NCI-H446 (cell line): ENCODE measurements at regions not wholly inside any gene's neighbourhood (a gene's known extent, or its start where the extent isn't known, plus 50 kb on each side); places are given as distances from the start of the nearest gene placed in this dataset.

ENCODE experiments used
- DNase-seq, 2 experiments: peaks; one replicate each; lab custom pipeline; 2025; lab: John Stamatoyannopoulos, UW

DNA sequence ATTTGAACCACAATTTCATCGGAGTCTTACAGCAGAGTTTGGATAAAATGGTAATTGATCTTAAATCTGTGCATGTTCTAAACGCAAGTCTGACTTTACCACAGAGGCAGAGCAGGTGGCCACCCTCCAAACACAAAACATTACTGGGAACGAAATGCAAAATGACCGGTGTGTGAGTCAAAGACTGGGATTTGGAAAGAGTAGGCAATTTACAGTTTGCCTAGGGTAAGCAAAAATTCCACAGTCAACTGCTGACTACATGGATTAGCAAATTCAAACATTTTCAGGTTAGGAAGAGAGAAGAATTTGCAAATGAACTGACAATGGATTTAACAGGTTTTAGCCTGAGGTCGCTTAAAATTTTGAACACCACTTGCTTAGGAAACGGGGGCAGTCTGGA, 444.4 kb downstream of the HDGFL1 start:
- DNase-seq, result no peak

- no peak for DNase-seq
Measured at GRCh38 chr6:23016696-23017095, 447.3 kb downstream of the HDGFL1 start.

DNA sequence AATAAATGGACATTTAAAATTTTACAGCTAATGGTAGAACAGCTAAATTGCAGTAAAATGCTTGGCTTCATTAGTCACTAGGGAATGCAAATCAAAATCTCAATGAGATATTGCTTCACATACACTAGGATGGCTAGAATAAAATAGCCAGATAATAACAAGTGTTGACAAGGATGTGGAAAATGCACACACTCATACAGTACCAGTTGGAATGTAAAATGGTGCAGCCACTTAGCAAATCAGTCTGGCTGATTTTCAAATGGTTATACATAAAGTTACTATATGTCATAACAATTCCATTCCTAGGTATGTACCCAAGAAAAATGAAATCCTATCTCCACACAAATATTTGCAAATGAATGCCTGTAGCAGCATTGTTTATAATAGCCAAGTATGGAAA, 452.1 kb downstream of the HDGFL1 start:
- DNase-seq, result no peak

DNA sequence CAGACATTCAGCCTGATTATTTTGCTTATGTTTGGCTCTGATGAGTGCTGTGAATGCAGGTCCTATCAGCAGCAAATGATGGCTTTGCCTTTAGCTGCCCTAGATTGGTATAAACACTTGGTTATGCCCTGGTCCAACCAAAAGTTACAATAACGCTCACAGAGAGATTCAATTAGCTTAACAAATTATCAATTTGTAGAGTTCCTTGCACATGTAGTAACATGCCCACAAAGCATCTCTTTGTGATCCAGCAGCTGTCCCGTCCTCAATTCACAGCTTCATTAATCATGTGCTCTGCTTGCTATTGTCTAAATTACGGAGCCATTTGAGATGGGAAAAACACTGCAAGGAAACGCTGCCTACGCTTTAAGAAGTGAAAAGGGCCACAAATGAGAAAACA, 457.9 kb downstream of the HDGFL1 start:
- peak; percentile 23 to 40 for DNase-seq

DNA sequence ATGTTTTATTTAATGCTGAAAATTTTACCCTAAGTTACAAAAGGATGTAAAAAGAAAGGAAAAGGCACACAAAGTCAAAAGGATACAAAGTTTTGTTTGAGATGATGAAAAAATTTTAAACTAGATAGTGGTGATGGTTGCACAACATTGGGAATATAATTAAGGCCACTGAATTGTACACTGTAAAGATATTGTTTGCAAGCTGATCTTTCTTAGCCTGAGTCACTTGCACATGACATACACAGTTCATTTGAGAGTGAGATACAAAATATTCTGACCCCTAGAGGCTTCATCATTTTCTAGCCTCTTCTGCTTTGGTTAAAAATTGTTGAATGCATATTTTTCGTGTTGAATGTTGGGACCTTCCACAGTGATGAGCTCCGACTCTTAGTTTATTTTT, 462.6 kb downstream of the HDGFL1 start:
- no peak for DNase-seq

DNA sequence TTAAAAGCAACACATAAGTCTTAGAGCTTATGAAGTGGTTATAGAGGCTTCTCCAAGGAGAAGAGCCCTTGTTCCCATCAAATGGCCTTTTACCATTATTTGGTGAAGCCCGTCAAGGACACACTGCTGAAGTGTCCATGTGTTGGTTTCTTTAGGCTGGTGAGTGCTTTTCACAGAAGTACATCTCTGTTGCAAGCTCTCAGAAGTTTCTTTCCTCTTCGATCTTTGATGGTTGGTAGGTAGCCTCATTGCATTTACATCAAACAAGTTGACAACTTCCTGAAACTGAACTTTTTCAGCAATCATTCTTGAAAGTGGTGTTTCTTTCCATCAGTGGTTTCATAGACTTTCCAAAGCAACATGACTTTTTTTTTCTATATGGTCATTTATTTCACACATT, 465.6 kb downstream of the HDGFL1 start:
- no peak for DNase-seq

GRCh38 chr6:23036406-23036983, 467.1 kb downstream of the HDGFL1 start:
- no peak for DNase-seq

- no peak for DNase-seq
Measured at GRCh38 chr6:23040899-23041298, 471.5 kb downstream of the HDGFL1 start.

GRCh38 chr6:23045280-23045679, 475.9 kb downstream of the HDGFL1 start:
- DNase-seq, result no peak

DNA sequence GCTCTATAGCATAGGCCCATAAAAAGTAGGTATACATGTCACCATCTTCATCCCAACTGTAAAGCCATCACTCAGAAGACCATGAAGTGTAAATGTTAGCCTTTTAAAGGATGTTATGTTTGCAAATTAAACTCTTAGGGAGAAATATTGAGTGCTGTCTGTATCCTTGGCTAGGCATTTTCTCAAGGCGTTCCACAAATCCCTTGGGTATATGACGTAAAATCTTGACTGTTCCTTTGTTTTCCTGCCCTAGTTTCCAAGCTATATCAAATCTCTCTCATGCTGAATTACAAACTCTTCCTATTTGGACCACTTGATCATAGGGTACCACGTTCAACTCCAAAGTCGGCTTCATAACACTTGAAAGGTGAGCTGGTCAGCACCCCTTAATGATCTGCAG, 486.2 kb downstream of the HDGFL1 start:
- DNase-seq, result no peak

GRCh38 chr6:23073821-23074220, 504.5 kb downstream of the HDGFL1 start:
- no peak for DNase-seq

DNA sequence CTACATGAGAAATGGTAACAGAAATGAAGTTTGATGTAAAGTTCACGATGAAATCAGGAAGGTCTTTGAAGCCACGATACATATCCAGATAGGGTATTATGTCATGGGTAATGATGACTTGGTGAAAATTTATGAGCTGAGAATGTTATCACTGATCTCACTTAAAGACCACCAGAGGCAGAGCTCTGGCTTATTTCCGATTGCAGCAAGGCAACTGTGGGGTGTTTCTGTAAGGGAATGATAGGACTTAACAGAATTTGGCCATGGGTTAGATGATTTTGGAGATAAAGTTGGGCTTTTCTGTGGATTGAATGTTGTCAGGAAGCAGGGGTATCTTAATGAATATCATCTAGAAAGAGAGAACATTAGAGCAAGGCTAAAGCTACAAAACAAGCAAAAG, 508.4 kb downstream of the HDGFL1 start:
- no peak for DNase-seq

GRCh38 chr6:23081701-23082100, 512.3 kb downstream of the HDGFL1 start:
- no peak for DNase-seq

- no peak for DNase-seq
Measured at GRCh38 chr6:23086100-23086499, 516.7 kb downstream of the HDGFL1 start.

DNA sequence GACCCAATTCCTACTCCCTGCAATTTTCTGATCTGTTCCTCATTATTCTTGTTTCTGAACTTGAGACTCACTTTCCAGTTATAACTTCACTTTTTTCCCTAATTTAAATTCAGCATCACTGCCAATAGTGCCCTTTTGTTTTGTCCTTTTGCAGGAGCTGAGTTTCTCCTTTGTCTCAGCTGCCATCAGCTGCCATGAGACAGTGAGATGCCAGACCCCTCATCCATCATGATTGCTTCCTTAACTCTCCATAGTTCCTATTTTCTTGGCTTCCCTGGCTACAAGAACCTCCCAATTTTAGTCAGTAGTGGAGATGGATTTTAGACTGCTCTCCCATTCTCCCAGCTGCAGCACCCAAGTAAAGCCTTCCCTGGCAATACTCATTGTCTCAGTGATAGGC, 518.1 kb downstream of the HDGFL1 start:
- no peak for DNase-seq

DNA sequence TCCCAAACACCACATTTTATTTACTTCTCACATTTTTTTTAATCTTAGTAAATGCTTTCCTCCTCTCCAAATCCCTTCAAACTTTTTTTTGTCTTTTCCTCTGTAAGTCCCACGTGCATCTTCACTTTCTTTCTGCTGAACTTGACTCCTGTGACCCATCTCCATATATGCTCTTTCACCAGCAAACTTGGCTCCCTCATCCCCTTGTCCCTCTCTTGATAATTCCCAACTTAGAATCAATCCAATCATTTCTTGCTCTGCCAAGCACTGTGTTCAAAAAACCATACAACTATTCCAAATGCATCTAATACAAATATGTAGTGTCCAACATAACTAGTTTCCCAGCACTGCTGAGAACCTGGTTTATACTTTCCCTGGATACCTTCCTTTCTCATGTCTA, 519.4 kb downstream of the HDGFL1 start:
- DNase-seq, result no peak

DNA sequence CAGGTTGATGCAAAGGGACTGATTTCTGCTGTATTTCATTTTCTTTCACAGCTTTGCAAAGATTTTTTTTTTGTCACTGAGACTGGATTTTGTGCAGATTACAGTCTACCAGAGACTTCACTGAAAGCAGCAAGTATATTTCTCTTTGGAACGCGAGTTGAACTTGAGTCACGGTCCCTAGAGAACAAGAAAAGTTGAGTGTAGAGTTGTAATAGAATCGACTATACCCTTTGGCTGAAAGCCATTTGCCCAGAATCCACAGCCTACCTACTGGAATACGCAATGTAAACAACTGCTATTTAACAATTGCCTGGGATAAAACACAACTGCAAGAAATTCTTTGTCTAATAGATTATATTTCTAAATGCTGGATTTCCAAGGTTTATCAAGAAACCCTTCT, 520.6 kb downstream of the HDGFL1 start:
- DNase-seq, result no peak

DNA sequence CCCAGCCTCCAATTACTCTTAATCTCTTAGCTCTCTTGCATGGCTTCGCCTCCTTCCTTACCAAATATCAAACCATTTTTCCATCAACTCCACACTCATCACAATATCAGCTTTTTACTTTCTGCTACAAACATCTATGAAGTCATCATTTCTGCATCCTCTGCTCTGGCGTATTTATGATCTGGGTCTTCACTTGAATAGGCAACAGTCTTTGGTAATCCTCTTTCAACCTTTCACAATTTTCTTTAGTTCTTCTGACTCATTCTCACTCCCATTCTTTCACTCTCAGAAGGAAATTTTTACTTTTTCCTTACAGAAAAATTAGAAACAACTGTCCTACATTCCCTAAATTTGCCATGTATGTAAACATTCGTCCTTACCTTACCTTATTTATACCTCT, 522.4 kb downstream of the HDGFL1 start:
- no peak for DNase-seq

GRCh38 chr6:23096876-23097275, 527.5 kb downstream of the HDGFL1 start:
- DNase-seq, result no peak

GRCh38 chr6:23097566-23097965, 528.2 kb downstream of the HDGFL1 start:
- no peak for DNase-seq

- DNase-seq, result no peak
Measured at GRCh38 chr6:23106951-23107350, 537.6 kb downstream of the HDGFL1 start.

GRCh38 chr6:23111984-23112383, 542.6 kb downstream of the HDGFL1 start:
- no peak for DNase-seq

DNA sequence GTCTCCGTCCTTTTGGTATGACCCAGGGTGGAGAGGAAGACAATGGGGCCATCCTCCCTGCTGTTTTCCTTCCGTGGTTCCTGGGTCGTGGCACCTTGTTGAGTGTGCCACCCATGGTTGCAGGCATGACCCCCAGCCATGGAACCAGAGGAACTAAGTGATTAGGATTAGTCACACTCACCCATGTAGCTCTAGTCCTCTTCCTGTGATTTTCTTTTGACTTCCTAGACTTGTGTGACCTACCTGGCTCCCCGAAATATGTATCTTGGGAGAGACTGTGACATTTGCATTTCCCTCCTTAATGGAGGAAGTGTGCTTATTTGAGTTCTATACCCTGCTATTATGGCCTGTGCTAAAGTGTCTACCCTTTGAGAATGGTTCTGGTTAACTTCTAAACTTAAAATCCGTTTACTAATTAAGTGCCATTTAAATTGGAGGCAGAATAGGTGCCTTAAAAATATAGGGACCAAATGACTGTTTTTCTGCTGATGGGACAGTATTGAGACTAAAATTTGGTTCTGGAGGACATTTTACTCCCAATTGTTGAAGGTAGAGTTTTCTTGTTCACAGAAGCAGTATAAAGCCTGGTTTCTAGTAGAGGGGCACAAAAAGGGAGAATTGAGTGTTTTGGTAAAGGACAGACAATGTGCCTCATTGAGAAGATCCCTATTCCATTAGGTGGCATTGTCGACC, 545.6 kb downstream of the HDGFL1 start:
- no peak for DNase-seq

GRCh38 chr6:23137611-23138010, 568.2 kb downstream of the HDGFL1 start:
- DNase-seq, result no peak
